Keratinocyte (primary cell): ENCODE measurements at regions not wholly inside any gene's neighbourhood (a gene's known extent, or its start where the extent isn't known, plus 50 kb on each side); places are given as distances from the start of the nearest gene placed in this dataset.

Experiments used
- DNase-seq: peaks from one replicate; pipeline ENCODE4 v3.0.0-alpha.2; 2011; ENCODE audit warnings: low read depth, missing footprints, low spot score
- FAIRE-seq: peaks from 2 replicates; lab custom pipeline; 2011; peaks lifted over from hg19 to GRCh38; lab: Jason Lieb, UNC
- H2AFZ ChIP-seq: 2 replicates; pipeline ENCODE4 v1.6.0; 2012; ENCODE audit warnings: low read length, control low read depth, inconsistent platforms; ENCODE audit not compliant: control insufficient read depth
- H3K27ac ChIP-seq: 2 replicates; pipeline ENCODE4 v1.5.1; 2011; ENCODE audit warnings: low read length; ENCODE audit not compliant: control insufficient read depth, insufficient read depth
- H3K27me3 ChIP-seq: 3 replicates; pipeline ENCODE4 v1.6.0; 2011; ENCODE audit warnings: low read length; ENCODE audit not compliant: control insufficient read depth, insufficient read depth; ENCODE audit errors: extremely low read depth
- H3K36me3 ChIP-seq, 2 experiments: 2 replicates in 1 of 2; 3 replicates in 1 of 2; pipeline ENCODE4 v1.5.1; 2011; ENCODE audit warnings: low read length in 2 of 2, mild to moderate bottlenecking in 1 of 2; ENCODE audit not compliant: control insufficient read depth in 2 of 2, insufficient read depth in 2 of 2; ENCODE audit errors: extremely low read depth in 1 of 2
- H3K4me1 ChIP-seq: 3 replicates; pipeline ENCODE4 v1.5.1; 2011; ENCODE audit warnings: low read length; ENCODE audit not compliant: control insufficient read depth, insufficient read depth; ENCODE audit errors: extremely low read depth
- H3K4me2 ChIP-seq: 3 replicates; pipeline ENCODE4 v1.6.0; 2011; ENCODE audit warnings: low read depth, low read length; ENCODE audit not compliant: control insufficient read depth, insufficient read depth; ENCODE audit errors: extremely low read depth
- H3K4me3 ChIP-seq, 3 experiments: fragments of 200-600 bp in 1 of 3; sonication (generic) in 1 of 3; 2 replicates in 2 of 3; 3 replicates in 1 of 3; pipeline ENCODE4 v1.5.1; 2011 to 2016; ENCODE audit warnings: low read length in 3 of 3, mild to moderate bottlenecking in 3 of 3, control low read depth in 2 of 3, inconsistent platforms in 1 of 3, low read depth in 1 of 3, mixed read lengths in 1 of 3, mixed run types in 1 of 3, moderate library complexity in 1 of 3; ENCODE audit not compliant: control insufficient read depth in 2 of 3, insufficient read depth in 2 of 3; ENCODE audit errors: extremely low read depth in 1 of 3
- H3K79me2 ChIP-seq: 2 replicates; pipeline ENCODE4 v1.6.0; 2012; ENCODE audit warnings: low read length; ENCODE audit not compliant: control insufficient read depth, insufficient read depth
- H3K9ac ChIP-seq: 3 replicates; pipeline ENCODE4 v1.6.0; 2011; ENCODE audit warnings: low read length; ENCODE audit not compliant: control insufficient read depth, insufficient read depth; ENCODE audit errors: extremely low read depth
- H3K9me1 ChIP-seq: 3 replicates; pipeline ENCODE4 v1.6.0; 2011; ENCODE audit warnings: low read length; ENCODE audit not compliant: control insufficient read depth, insufficient read depth; ENCODE audit errors: extremely low read depth
- H3K9me3 ChIP-seq: 2 replicates; pipeline ENCODE4 v1.5.1; 2012; ENCODE audit warnings: low read depth, low read length; ENCODE audit not compliant: control insufficient read depth
- H4K20me1 ChIP-seq: 3 replicates; pipeline ENCODE4 v1.6.0; 2011; ENCODE audit warnings: low read length; ENCODE audit not compliant: control insufficient read depth, insufficient read depth; ENCODE audit errors: extremely low read depth
- CTCF ChIP-seq, 3 experiments: IDR thresholded peaks in 1 of 3; conservative IDR thresholded peaks in 1 of 3; optimal IDR thresholded peaks in 1 of 3; 2 replicates in 2 of 3; 3 replicates in 1 of 3; pipeline versions ENCODE3 to v1.5.1; 2011; ENCODE audit warnings: low read length in 3 of 3, mild to moderate bottlenecking in 3 of 3, moderate library complexity in 2 of 3, control low read depth in 1 of 3, inconsistent platforms in 1 of 3; ENCODE audit not compliant: insufficient read depth in 2 of 3; ENCODE audit errors: extremely low read depth in 1 of 3
- EZH2 ChIP-seq: IDR thresholded peaks from one replicate; pipeline ENCODE4 v1.6.1; 2012; ENCODE audit warnings: inconsistent platforms, mild to moderate bottlenecking, low read length, moderate library complexity
- dilution Hi-C: fragments of 300-500 bp; cut with MboI; formaldehyde crosslinking; loops from one replicate; pipeline ENCODE4 v1.7.0; 2020; ENCODE audit warnings: low sequenced_read_pairs; ENCODE audit not compliant: extremely low pct_ligation_motif_present

- Histone ChIP-seq H3K4me2 (no peak overlapping the region), H3K9me1 (no peaks in the 10 kb centered on the region), H2AFZ (no peak overlapping the region), H3K27ac (no peak overlapping the region), H3K4me3 (no peak overlapping the region), H3K36me3 (no peaks in the 10 kb centered on the region), H3K9me3 (no peaks in the 10 kb centered on the region), H4K20me1 (no peaks in the 10 kb centered on the region), H3K27me3 (no peaks in the 10 kb centered on the region), H3K79me2 (no peaks in the 10 kb centered on the region), H3K9ac (no peak overlapping the region), H3K4me1 (no peaks in the 10 kb centered on the region)
- TF ChIP-seq EZH2 (no peak), CTCF (optimal IDR thresholded peaks at IDR 0.05 in 1 of 3, IDR thresholded peaks at IDR 0.05 in 1 of 3, conservative IDR thresholded peaks at IDR 0.05 in 1 of 3; ENCODE audit: extremely low read depth in 1 of 3, insufficient read depth in 2 of 3, low read length in 3 of 3) (peak; percentile 34 to 58 (median 56))
- dilution Hi-C loops, result no loop called here
- FAIRE-seq (no peak), DNase-seq (no peak)
Measured at GRCh38 chr11:71086687-71087258, 165.6 kb downstream of the SHANK2 start.

- H3K9me3 ChIP-seq, result no peaks in the 10 kb centered on the region
Measured at GRCh38 chr11:71084306-71085012, 167.9 kb downstream of the SHANK2 start.

More at GRCh38 chr11:71084306-71085012, 167.9 kb downstream of the SHANK2 start:
- dilution Hi-C loops, result no loop called here
- TF ChIP-seq CTCF (optimal IDR thresholded peaks at IDR 0.05 in 1 of 3, IDR thresholded peaks at IDR 0.05 in 1 of 3, conservative IDR thresholded peaks at IDR 0.05 in 1 of 3; ENCODE audit: extremely low read depth in 1 of 3, insufficient read depth in 2 of 3, low read length in 3 of 3) (no peak), EZH2 (no peak)
- H3K4me1 ChIP-seq, result no peaks in the 10 kb centered on the region
- H3K27me3 ChIP-seq, result no peaks in the 10 kb centered on the region
- H3K27ac ChIP-seq, result no peak overlapping the region
- H3K4me2 ChIP-seq, result no peak overlapping the region
- DNase-seq (no peak), FAIRE-seq (no peak)
- H3K9me1 ChIP-seq, result no peaks in the 10 kb centered on the region
- H3K9ac ChIP-seq, result no peak overlapping the region
- no peak overlapping the region for H2AFZ ChIP-seq
- H3K79me2 ChIP-seq, result no peaks in the 10 kb centered on the region
- no peak overlapping the region for H3K4me3 ChIP-seq
- H3K36me3 ChIP-seq, result no peaks in the 10 kb centered on the region
- no peaks in the 10 kb centered on the region for H4K20me1 ChIP-seq
